ENCODE measurements at regions not wholly inside any gene's neighbourhood (a gene's known extent, or its start where the extent isn't known, plus 50 kb on each side); places are given as distances from the start of the nearest gene placed in this dataset.

- no peak for TF ChIP-seq ZNF462 (CRISPR knock-in tag; IDR thresholded peaks at IDR 0.05)
Observed at GRCh38 chr14:101069666-101070362, 166.3 kb upstream of the RTL1 start (continued).

- H3F3A ChIP-seq (replicated peaks; ENCODE audit: low read depth), result no peaks in the 10 kb centered on the region
- H3K27me3 ChIP-seq (ENCODE audit: insufficient read depth), result no peaks in the 10 kb centered on the region
- no peaks in the 10 kb centered on the region for H3K9me2 ChIP-seq (ENCODE audit: insufficient read depth)
- H3K36me3 ChIP-seq (ENCODE audit: insufficient read depth), result no peaks in the 10 kb centered on the region
- H3K4me3 ChIP-seq, result no peak overlapping the region
- H3K79me2 ChIP-seq (replicated peaks; ENCODE audit: insufficient read depth), result no peaks in the 10 kb centered on the region
- peaks cover 5% of the 10 kb centered on the region; the same call in 1 of the 3 replicates for H3K36me3 Mint-ChIP-seq (ENCODE audit: low read depth)
- H3K27ac Mint-ChIP-seq, result no peak overlapping the region
- H3K4me1 Mint-ChIP-seq, result peaks cover 18% of the 10 kb centered on the region
- ATAC-seq (no peak), DNase-seq (ENCODE audit: low spot score) (no peak)
- peaks cover 17% of the 10 kb centered on the region for H3K4me1 ChIP-seq (ENCODE audit: insufficient read depth)
- H2AFZ ChIP-seq, result no peak overlapping the region
- no peaks in the 10 kb centered on the region for H4K20me1 ChIP-seq (replicated peaks; ENCODE audit: insufficient read depth)
- H3K27me3 Mint-ChIP-seq (ENCODE audit: insufficient read depth, low read depth, poor library complexity), result peaks cover 13% of the 10 kb centered on the region
- H3K4me2 ChIP-seq, result no peak overlapping the region
- H3K4me3 Mint-ChIP-seq, result no peak overlapping the region
- H3K27ac ChIP-seq (ENCODE audit: low read depth), result no peak overlapping the region
- peaks cover 8% of the 10 kb centered on the region; the same call in 2 of the 3 replicates for H3K9me3 Mint-ChIP-seq
- TF ChIP-seq CTCF (conservative IDR thresholded peaks at IDR 0.05; ENCODE audit: low read depth in 2 of 2) (no peak), CREB1 (CRISPR knock-in tag; IDR thresholded peaks at IDR 0.05; ENCODE audit: low read depth) (no peak), STAT1 (IDR thresholded peaks at IDR 0.05; ENCODE audit: unreplicated experiment) (no peak), EZH2 (IDR thresholded peaks at IDR 0.05; ENCODE audit: low read depth, unreplicated experiment) (no peak), JUNB (IDR thresholded peaks at IDR 0.05; ENCODE audit: unreplicated experiment) (no peak)
Observed at GRCh38 chr14:101070540-101071492, 167.3 kb upstream of the RTL1 start.
